GM21447 (cell line): ENCODE measurements at regions not wholly inside any gene's neighbourhood (a gene's known extent, or its start where the extent isn't known, plus 50 kb on each side); places are given as distances from the start of the nearest gene placed in this dataset.
A peak's percentile ranks its signal among the peaks of the same experiment; 100 is the strongest.

Experiments
- ATAC-seq: cut with Tn5 transposase; IDR thresholded peaks from one replicate; pipeline ENCODE4 v1.9.1; 2021; ENCODE audit not compliant: unreplicated experiment

DNA sequence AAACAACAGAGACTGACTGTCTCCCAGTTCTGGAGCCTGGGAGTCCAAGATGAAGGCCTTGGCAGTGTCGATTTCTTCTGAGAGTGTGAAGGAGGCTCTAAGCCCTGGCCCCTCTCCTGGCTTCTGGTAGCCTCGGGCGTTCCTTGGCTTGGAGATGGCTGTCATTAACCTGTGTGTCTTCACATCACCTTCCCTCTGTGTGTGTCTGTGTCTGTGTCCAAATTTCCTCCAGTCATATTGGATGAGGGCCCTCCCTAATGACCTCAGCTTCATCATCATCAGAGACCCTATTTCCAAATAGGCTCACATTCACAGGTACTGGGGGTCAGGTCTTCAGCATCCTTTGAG is 138.3 kb downstream of the TOMM20 start:
- ATAC-seq = no peak

DNA sequence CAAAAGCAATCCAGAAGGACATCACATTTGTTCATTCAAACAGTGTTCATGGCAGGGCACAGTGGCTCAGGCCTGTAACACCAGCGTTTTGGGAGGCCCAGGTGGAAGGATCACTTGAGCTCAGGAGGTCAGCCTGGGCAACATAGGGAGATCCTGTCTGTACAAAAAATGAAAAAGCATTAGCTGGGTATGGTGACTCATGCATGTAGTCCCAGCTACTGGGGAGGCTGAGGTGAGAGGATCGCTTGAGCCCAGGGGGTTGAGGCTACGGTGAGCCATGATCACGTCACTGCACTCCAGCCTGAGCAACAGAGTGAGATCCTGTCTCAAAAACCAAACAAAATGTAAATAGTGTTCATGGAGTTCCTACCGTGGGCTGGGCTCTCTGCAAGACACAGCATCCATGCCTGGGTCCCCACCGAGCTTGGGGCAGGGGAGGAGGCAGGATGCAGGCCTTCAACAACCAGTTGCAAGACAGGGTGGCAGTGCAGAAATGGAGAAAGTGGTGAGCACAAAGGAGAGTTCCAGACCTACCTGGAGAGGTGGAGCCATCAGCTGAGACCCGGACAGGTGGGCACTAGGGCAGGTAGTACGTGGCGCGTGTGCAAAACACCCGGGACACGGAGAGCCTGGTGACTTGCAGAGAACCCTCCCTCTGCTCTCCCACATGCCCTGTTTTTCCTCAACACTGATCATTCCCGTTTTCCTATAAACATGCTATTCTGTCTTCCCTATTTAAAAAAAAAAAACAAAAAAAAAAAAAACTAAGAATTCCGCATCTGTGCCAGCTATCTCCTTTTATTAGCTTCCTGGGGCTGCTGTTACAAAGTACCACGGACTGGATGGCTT is 138.9 kb downstream of the TOMM20 start:
- ATAC-seq = no peak

DNA sequence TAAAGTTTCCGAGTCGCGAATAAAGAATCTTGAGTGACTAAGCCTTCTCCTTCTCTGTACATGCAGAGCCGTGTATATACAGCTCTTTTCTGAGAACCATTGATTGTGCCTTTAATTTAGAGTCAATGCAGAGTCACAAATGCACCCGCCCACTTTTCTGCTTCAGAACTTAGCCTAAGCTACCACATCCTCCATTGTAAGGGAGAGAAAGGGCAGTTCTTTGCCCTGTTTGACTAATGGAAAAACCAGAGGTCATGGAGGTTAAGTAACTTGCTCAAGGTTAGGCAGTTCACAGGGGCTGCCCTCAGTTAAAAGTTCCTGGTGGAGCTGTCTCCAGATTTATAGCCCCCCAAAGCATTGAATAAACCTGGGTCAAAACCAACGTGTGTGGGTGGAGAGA is 139.6 kb downstream of the TOMM20 start:
- ATAC-seq = no peak

DNA sequence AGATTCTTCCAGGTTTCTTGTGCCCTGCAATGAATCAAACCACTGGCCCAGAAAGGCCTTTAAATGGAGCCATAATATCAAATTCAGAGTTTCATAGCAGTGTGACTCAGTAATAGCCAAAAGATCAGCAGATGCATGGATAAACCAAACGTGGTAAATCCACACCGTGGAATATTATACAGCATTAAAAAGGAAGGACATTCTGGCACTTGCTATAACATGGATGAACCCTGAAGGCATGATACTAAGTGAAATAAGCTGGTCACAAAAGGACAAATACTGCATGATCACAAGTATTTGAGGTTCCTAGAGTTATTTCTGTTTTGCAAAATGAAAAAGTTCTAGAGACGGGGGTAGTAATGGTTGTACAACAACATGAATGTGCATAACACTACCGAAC is 140.1 kb downstream of the TOMM20 start:
- no peak for ATAC-seq

DNA sequence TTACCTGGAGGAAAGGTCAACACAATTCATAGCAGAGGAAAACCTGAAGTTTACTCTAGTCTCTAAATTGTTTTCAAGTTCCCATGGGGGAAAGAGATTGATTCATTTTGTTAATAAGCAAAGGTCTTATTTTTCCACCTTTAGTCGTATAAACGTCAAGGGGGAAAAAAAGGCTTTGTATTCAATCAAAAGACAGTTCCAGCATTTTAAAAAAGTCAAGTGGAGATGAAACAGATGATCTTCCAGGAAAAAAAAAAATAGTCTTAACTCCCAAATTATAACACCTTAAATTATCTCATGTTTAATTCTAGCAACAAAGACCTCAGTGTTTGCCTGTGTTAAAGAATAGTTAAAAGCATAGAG is 140.5 kb downstream of the TOMM20 start:
- no peak for ATAC-seq

DNA sequence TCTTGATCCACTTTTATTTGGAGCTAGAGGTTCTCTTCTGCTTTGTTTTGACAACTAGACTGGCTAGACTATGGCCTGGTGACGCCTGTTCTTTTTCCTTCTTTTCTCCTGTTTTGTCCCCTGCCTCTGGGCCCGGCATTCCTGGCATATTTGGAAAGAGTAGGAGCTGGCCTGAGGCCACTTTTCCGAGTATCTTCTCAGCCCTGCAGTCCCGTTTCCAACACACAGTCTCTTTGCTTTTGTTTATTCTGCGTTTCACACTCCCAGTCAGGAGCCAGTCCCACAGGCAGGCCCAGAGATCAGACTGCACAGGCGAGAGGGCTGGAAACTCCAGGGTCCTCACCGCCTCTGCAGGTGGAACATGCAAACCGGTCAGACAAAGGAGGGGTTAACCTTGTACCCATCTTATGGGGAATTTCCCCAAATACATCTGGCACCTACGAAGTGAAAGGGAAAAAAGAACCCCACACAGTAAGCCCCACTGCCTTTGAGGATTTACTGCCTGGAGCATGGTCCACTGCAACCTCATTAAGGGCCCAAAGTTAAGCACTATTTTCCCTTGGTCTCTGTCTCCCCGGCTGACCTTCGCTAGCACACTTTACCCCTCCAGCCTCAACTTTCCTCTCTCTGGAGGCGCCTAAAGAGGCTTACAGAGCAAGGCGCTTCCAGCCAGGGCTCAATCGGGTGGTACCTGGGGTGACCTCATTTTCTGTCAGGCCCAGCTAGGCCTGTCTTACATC is 141.1 kb downstream of the TOMM20 start:
- ATAC-seq = peak; percentile 73

DNA sequence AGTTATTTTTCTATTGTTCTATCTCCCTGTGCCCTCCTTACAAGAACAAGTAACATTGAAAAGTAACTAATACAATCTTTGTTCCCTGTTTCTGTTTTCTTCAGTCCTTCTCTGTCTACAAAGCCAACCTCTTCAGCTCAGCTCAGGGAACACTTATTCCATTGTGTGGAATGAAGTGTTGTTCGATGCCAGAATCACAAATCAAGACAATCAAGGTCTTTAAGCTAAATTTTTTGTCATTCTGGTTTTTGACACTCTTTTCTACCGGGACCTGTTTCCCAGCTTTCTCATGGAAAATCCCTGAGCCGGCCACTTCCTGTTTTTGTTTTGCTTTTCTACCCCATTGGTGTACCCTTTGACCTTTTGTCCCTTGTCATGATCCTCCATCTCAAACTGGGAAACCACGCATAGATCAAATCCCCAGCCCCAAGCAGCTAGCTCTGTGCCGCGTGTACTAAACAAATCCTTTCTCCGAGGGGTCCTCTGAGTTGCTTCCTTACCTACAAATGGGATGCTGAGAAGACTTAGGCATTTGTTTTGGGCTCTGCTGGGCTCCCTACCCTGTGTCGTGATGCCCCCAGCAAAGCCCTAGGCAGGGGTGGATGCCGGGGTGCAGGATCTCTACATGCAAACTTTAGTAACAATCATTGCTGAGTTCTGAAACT is 141.8 kb downstream of the TOMM20 start:
- no peak for ATAC-seq

DNA sequence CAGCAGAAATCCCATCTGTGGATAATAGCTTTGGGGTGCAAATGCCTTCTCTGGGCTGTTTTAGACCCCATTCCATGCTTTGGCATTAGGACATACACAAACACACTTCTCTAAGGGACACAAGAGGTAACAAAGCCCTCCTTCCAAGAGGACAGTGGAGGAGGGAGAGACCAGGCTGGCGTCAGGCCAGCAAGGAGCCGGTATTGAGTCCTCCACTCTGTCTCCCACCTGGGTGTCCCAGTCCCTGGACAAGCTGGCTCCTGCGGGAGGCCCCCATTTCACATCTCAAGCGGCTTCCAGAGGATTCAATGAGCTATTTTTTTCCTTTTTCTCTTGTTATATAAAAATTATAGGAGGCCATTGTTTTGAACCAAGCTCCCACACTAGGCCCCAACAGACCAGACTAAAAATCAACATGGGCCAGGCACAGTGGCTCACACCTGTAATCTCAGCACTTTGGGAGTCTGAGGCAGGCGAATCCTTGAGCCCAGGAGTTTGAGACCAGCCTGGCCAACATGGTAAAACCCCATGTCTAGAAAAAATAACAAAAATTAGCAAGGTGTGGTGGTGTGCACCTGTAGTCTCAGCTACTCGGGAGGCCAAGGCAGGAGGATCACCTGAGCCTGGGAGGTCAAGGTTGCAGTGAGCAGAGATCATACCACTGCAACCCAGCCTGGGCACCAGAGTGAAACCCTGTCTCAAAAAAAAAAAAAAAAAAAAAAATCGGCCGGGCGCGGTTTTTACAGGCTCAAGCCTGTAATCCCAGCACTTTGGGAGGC is 142.9 kb downstream of the TOMM20 start:
- no peak for ATAC-seq

DNA sequence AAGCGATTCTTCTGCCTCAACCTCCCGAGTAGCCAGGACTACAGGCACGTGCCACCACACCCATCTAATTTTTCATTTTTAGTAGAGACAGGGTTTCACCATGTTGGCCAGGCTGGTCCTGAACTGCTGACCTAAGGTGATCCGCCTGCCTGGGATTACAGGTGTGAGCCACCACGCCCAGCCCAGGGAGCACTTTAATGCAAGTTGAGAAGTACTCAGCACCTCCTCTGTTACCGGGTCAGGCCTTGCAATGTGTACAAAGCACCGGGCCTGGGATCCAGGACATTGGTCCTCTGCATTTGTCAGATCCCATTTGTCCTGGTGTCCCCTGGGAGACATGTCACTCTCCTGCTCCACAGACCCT is 143.6 kb downstream of the TOMM20 start:
- no peak for ATAC-seq

DNA sequence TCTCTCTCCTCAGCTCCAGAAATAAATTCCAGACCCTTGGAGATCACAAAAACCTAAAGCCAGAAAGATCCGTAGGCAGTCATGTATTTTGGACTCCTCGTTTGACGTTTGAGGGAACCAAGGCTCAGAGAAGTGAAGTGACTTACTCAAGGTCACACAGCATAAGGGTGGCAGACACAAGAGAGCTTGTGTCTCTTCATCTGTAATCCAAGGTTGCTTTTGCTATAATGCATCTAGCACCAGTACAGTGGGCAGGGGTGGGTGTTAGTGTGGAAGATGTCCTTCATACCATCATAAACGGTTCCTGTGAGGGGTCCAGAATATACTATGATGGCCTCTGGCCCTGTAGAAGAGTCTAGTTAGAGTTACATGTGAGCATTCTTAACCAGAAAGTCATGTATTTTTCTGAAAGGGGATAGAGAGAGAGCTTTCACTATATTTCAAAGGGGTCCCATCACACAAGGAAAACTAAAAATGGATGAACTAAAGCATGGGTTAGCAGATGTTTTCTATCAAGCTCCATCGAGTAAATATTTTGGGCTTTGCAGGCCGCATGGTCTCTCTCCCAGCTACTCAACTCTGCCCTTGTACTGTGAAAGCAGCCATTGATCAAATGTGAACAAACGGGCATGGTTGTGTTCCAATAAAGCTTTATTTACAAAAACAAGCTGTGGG is 144.9 kb downstream of the TOMM20 start:
- no peak for ATAC-seq

DNA sequence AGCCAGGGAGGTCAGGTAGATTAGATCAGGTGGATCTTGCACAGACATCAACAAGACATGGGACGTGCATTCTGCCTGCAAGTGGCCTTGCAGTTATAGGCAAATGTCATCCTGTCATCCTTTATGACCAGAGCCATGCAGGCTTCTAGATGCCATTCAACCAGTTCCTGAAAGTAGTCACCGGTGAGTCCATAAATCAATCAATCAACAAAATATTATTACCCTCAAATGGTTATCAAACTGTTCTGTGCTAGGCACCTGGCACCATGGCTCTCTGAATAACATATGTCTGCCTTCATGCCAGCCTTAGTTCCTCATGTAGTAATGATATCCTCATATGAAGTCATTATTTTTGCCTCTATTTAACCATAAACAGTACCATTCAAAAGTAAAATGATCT is 146.9 kb downstream of the TOMM20 start:
- no peak for ATAC-seq

DNA sequence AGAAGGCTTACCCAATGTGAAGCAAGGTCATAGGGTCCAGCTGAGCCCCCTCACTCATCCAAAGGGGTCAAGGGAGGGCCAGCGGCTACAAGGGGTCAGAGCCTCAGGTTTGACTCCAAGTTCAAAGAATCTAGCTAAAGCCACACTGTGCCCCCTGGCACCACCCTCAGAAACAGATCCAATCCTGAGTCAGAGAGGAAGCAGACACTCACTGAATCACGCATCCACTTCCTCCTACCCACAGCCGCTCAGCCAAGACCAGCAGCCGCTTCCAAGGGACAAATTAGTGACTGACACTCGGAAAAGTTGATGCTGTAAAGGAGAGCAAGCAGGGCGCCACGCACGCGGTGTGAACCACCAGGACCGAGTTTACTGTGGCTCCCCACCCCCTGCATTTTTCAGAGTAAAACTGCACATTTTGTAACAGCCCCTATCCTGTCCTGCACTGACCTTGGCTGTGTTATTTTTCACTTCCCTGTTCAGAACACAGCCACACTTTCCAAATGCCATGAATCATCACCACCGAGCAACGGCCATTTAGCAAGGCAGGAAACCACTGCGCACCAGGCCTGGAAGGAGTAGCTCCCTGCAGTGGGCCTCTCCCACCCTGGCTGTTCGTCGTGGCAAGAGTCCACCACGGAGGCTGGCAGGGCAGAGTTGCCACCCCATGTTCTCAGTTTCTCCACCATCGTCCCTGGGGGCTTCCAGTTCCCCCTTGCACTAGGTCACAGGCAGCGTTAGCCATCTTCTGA is 147.8 kb downstream of the TOMM20 start:
- ATAC-seq = peak; percentile 37

DNA sequence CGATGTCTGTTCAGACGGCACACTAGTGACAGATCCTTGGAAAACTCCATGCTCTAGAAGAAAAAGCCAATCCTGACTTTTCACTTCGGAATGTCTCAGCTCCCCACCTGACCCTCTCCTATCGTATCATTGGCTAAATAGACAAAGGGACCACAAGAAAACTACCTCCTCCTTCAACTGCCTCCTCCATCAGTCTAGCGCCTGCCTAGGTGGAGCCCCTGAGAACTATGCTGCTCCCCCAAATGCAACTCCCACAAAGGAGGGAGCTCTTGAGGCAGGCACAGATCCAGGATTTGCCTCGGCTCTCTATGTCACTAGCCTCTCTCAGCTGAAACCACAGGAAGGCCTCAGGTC is 148.4 kb downstream of the TOMM20 start:
- peak; percentile 1 for ATAC-seq

DNA sequence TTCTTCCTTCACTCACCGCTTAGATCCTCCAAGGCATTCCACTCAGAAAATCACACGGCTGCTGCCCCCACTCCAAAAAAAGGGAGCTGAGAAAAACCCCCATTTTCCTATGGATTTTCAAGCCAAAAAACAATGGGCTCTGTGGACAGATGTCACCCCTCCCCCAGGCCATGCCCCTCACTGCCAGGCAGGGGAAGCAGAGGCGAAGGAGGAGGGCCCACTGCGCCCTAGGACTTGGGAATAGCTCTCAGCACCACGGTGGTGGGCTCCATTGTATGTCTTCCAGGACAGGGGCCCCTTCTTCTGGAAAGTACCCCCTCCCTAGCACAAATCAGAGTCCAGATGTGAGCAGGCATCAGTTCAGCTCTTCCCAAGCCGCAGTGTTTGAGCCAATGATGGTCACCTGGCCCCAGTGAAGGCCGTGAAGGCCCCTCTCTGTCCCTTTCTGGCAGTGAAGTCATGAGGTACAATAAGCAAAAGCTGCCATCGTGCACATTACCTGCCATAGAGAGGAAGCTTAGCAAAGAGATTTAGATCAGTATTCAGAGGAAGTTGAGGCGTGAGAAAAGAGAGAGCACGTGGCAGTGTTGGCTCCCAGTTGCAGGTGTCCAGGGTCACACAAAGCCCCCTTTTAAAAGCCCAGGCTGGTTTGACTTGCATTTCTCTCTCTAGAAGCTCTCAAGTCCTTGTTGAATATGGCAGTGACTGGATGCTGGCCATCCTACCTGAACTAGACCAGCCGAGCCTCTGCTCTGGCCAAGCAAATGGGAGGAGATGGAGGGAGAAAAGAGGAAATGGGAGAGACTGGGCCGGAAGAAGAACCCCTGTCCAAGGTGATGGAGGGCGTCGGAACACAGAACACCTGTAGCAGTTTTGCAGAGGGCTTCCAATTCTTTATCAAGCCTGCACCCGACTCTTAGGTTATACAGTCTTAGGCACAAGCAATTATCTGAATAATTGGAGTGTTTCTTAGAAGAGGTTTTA is 149.0 kb downstream of the TOMM20 start:
- ATAC-seq = no peak

DNA sequence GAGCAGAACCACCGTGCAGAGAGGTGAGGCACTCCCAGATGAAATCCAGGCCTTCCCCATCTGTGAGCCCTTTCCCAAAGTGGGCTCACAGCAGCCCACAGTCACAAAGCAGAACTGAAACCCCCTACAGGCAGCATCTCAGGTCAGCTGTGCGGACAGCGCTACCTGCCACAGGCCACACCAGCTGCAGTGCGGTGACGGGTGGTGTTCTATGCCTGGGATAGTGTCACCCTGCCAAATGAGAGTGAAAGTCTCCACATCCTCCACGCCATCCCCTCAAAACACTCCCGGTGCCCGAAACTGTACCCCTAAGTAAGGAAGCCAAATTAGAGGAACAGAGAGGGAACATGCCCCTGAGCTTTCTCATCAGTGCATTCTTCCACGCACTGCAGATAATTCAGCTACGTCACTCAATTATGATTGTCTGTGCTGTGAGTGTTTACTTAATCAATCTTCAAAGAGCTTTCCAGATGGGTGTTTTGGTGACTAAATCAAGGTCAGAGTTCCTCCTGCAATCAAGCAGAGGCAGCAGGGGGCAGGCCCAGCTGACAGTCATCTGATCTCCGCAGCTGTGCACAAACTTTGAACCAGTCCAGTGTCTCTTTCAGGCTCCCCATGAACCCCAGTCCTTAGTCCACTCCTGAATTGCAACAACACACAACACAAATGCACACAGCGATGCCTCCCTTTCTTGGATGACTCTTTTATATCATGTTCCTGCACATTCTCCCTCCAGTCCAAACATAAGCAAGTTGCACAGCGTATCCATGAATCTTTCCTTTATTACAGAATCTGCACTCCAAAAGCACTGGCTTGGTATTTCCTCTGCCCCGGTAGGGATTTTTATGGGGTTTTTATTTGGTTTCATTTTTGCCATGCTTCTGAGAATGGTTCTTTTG is 150.0 kb downstream of the TOMM20 start:
- peak; percentile 73 for ATAC-seq

DNA sequence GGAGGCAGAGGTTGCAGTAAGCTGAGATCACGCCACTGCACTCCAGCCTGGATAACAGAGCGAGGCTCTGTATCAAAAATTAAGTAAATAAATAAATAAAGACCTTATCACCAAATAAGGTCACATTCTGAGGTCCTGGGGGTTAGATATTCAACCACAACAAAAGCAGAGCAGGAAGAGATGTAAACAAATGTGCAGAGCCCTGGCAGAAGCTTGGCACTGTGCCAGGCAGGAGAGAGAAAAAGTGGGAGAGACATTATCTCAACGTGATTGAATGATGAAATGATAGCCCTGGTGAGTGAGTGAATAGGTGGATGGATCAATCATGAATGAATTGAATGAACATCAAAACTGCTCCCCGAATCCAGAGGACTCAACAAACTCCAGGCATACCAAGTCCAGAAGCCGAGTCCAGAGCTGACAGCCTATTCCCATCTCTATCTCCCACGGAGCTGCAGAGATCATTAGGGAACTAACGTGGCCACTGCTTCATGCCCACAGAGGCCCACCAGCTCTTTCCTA is 150.7 kb downstream of the TOMM20 start:
- ATAC-seq = no peak

DNA sequence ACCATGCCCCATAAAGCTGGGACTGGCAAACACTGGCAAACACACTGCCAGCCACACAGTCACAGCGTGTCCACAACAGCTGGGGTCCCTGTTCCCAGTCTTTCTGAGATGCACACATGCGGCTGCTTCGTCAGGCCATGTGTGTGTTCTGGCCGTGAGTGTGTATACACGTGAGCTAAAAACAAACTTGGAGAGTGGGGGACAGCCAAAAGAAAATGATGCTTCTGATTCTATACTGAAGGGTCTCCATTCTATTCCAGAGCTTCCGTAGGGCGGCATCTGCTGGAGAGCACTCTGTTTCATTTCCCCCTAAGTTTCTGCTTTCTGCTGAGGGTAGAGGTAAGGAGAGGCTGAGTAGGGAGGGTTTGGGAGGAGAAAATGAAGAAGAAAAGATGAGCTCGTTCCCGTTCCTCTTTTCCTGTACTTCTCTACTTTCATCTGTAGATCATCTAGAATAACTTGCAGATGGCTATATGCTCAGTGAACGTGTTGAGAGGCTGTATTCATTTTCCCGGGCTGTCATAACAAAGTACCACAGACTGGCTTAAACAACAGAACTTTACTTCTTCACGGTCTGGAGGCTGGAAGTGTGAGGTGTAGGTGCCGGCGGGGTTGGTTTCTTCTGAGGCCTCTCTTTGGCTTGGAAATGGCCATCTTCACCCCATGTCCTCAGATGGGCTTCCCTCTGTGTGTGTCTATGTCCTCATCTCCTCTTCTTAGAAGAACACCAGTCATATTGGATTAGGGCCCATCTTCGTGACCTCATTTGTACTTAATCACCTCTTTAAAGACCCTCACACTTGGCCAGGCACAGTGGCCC is 151.6 kb downstream of the TOMM20 start:
- ATAC-seq = no peak
